Testis (tissue), 2 donors: ENCODE measurements at regions not wholly inside any gene's neighbourhood (a gene's known extent, or its start where the extent isn't known, plus 50 kb on each side); places are given as distances from the start of the nearest gene placed in this dataset.

Experiments used
- DNase-seq: peaks from one replicate; pipeline ENCODE4 v3.0.0-alpha.2; 2019
- H3K27ac ChIP-seq, 2 donors: fragments of 200-600 bp; sonication (generic); one replicate each; pipeline ENCODE4 v1.5.1; 2019
- H3K27me3 ChIP-seq: fragments of 200-600 bp; sonication (generic); one replicate; pipeline ENCODE4 v1.5.1; 2019
- H3K36me3 ChIP-seq: fragments of 200-600 bp; sonication (generic); one replicate; pipeline ENCODE4 v1.5.1; 2017; ENCODE audit warnings: low read depth; ENCODE audit errors: missing control alignments
- H3K4me1 ChIP-seq: fragments of 200-600 bp; sonication (generic); one replicate; pipeline ENCODE4 v1.5.1; 2019
- H3K4me3 ChIP-seq, 2 donors: fragments of 200-600 bp; sonication (generic); one replicate each; pipeline ENCODE4 v1.5.1; 2017 to 2019
- H3K9me3 ChIP-seq: fragments of 200-600 bp; sonication (generic); one replicate; pipeline ENCODE4 v1.5.1; 2017
- POLR2A ChIP-seq: fragments of 450-650 bp; IDR thresholded peaks from one replicate; pipeline ENCODE4 v1.6.1; 2017; ENCODE audit warnings: antibody characterized with exemption, mild to moderate bottlenecking, moderate library complexity
- WGBS, 2 donors: methylation state at CpG; one replicate each; pipeline ENCODE4 v1.1.5; 2018; 5-methylcytosine and 5-hydroxymethylcytosine counted together
- intact Hi-C: fragments of 100-400 bp; cut with DNase I; formaldehyde crosslinking; loops from one replicate; pipeline ENCODE4 v1.15.1; 2023; ENCODE audit warnings: low total_unique reads
- TF ChIP-seq, protein P1 (sequence below), 3 experiments: fragments of 450-650 bp in 2 of 3; fragments of 200-600 bp in 1 of 3; sonication (generic) in 1 of 3; IDR thresholded peaks; one replicate each; pipeline ENCODE4 v1.5.1; 2016 to 2019; ENCODE audit warnings: antibody characterized with exemption in 3 of 3, mild to moderate bottlenecking in 2 of 3, moderate library complexity in 1 of 3

DNA sequence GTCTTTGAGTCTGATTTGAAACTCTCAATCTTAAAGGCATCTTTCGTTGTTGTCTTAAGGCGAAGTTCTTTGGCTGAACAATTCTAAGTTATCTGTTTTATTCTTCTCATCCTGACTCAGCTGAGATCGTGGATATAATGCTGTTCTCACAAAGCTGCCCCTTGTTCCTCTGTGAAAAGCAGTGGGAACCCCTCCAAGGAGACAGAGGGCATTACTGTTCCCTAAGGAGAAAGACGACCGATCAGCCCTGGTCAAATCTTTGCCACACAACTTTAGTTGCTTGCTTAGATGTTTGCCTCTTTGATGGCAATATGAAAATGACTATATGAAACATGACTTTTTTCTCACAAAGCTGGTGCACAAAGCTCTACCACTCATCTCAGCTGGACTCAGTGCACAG, 1016.7 kb downstream of the REEP3 start:
- H3K4me1 ChIP-seq, result no peaks in the 10 kb centered on the region
- no peak overlapping the region for H3K27ac ChIP-seq
- H3K9me3 ChIP-seq, result no peaks in the 10 kb centered on the region
- H3K27me3 ChIP-seq, result no peaks in the 10 kb centered on the region
- intact Hi-C loops, result no loop called here
- no peak for TF ChIP-seq POLR2A
- H3K4me3 ChIP-seq, result no peak overlapping the region
- no peaks in the 10 kb centered on the region for H3K36me3 ChIP-seq
- no peak for DNase-seq
- 76 to 80% methylated on average over 5 of the region's 5 CpGs for WGBS, 2 donors

DNA sequence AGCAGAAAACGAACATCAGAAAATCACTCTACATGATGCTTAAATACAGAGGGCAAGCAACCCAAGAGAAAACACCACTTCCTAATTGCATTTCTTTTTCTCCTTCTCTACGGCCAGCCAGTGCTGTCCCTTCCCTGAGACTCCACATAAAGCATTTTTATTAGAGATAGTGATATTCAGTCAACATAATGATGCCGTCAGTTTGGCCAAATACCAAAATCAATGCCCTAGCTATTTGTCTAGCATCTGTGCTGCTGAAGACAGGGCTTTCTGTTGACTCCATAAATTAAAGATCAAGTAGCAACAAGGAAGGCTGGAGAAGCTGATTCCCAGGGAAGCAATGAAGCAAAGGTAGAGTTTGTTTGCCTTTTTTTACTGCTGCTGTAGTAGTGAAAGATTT, 1024.9 kb downstream of the REEP3 start:
- H3K4me3 ChIP-seq, result no peak overlapping the region
- TF ChIP-seq POLR2A, result no peak
- no peaks in the 10 kb centered on the region for H3K36me3 ChIP-seq
- no peaks in the 10 kb centered on the region for H3K9me3 ChIP-seq
- H3K27ac ChIP-seq, result no peak overlapping the region
- H3K27me3 ChIP-seq, result no peaks in the 10 kb centered on the region
- no peak for DNase-seq
- intact Hi-C loops, result no loop called here
- 57 to 66% methylated on average over 3 of the region's 3 CpGs for whole genome bisulfite sequencing, 2 donors
- no peaks in the 10 kb centered on the region for H3K4me1 ChIP-seq

DNA sequence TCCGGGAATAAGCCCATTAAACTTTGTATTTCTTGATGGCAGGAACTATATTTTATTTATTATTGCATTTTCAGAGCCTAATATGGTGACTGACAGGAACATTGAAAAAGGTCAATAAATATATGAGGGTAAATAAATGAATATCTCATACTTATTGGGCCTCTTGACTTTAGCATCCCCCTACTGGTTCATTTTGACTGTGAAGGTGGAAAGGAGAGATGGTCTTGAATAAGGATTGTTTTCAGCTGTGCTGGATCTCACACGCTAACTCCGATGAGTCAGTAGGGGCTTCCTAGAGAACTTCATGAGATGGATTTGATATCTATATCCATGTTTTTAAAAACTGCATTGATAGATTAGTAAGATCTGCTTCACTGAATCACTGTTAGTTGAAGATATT, 1026.0 kb downstream of the REEP3 start:
- Histone ChIP-seq H3K4me1 (no peaks in the 10 kb centered on the region), H3K4me3 (no peak overlapping the region), H3K36me3 (no peaks in the 10 kb centered on the region), H3K9me3 (no peaks in the 10 kb centered on the region), H3K27me3 (no peaks in the 10 kb centered on the region), H3K27ac (no peak overlapping the region)
- no peak for TF ChIP-seq POLR2A
- TF ChIP-seq, protein P1, sequence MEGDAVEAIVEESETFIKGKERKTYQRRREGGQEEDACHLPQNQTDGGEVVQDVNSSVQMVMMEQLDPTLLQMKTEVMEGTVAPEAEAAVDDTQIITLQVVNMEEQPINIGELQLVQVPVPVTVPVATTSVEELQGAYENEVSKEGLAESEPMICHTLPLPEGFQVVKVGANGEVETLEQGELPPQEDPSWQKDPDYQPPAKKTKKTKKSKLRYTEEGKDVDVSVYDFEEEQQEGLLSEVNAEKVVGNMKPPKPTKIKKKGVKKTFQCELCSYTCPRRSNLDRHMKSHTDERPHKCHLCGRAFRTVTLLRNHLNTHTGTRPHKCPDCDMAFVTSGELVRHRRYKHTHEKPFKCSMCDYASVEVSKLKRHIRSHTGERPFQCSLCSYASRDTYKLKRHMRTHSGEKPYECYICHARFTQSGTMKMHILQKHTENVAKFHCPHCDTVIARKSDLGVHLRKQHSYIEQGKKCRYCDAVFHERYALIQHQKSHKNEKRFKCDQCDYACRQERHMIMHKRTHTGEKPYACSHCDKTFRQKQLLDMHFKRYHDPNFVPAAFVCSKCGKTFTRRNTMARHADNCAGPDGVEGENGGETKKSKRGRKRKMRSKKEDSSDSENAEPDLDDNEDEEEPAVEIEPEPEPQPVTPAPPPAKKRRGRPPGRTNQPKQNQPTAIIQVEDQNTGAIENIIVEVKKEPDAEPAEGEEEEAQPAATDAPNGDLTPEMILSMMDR (IDR thresholded peaks at IDR 0.05), result no peak
- intact Hi-C loops, result no loop called here
- 95 to 96% methylated on average over 3 of the region's 3 CpGs for WGBS, 2 donors
- DNase-seq, result no peak

DNA sequence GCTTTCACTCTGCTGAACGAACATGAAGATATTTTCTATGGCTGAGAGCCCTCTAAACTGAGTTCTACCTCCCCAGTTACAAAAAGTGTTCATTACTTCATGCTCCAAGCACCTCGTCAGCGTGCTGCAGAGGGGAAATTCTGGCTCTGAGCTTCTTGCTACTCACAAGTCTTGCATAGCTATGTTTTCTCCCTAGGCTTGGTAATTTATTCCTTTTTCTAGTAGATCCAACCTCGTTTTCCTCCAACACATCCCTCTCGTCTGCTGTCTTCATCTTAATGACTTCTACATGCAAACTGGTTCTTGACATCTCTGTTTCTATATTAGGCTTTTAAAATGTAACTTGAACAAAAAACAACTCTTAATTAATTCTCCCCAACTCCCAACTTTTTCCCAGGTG, 1034.5 kb downstream of the REEP3 start:
- WGBS, 2 donors, result 77 to 85% methylated on average over 5 of the region's 5 CpGs

DNA sequence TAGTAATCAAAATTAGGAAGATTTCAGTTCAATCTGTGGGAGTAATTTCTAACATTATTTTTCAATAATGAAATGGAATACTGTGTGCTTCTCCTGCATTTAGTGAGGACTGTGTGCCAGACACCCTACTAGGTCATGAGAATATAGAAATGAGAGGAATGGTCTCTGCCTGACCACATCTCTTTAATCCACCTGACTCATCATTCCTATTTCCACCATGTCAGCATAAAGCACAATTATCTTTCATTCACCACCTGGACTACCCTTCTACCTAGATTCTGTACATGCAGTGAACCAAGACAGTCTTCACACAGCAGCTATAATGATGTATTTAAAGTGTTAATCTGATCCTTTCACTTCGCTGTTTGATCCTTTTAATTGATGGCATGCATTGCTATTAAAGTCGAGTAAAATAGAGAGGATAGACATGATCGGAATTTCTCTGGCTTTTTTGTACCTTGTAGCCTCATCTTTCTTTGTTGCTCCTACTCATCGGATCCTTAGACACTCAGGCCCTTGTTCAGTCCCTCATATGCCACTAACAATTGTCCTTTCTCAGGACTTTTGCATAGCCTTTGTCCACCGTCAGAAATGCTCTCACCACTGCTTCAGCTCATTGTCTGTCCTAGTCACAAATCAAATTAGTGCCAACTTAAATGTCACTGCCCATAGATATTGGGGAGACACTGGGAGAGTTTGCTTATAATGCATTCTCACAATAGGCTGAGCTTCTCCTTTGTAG, 1037.1 kb downstream of the REEP3 start:
- H3K36me3 ChIP-seq, result no peaks in the 10 kb centered on the region
- no peaks in the 10 kb centered on the region for H3K27me3 ChIP-seq
- intact Hi-C loops, result no loop called here
- no peaks in the 10 kb centered on the region for H3K4me1 ChIP-seq
- DNase-seq, result no peak
- H3K9me3 ChIP-seq, result no peaks in the 10 kb centered on the region
- no peak overlapping the region for H3K27ac ChIP-seq
- no peak overlapping the region for H3K4me3 ChIP-seq
- 80 to 87% methylated on average over 5 of the region's 5 CpGs for WGBS, 2 donors
- TF ChIP-seq POLR2A, result no peak
- TF ChIP-seq, protein P1 (IDR thresholded peaks at IDR 0.05), result no peak

More for the DNA sequence above, 1034.5 kb downstream of the REEP3 start:
- no peaks in the 10 kb centered on the region for H3K9me3 ChIP-seq
- intact Hi-C loops, result no loop called here
- H3K27me3 ChIP-seq, result no peaks in the 10 kb centered on the region
- no peak for DNase-seq
- no peak for TF ChIP-seq POLR2A
- TF ChIP-seq, protein P1 (IDR thresholded peaks at IDR 0.05), result no peak
- H3K27ac ChIP-seq, result no peak overlapping the region
- H3K4me1 ChIP-seq, result no peaks in the 10 kb centered on the region
- H3K4me3 ChIP-seq, result no peak overlapping the region
- H3K36me3 ChIP-seq, result no peaks in the 10 kb centered on the region

DNA sequence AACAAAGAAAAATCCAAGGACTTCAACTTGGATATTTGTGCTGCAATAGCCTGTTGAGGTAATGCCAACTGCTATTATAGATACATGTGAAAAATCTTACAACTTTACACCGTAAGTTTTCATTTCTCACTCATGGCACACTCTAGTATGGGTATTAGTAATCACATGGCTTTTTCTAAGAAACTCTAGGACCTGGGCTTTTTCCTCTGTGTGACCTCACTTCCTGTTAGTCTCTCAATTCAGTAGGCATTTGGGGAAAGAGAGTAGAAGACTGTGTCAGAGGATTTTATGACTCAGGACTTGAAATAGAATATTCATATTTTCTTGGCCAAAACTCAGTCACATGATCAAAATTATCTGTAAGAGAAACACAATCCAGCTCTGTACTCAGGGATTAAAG, 1049.9 kb downstream of the REEP3 start:
- intact Hi-C loops, result no loop called here
- no peaks in the 10 kb centered on the region for H3K9me3 ChIP-seq
- H3K27ac ChIP-seq, result no peak overlapping the region
- no peaks in the 10 kb centered on the region for H3K27me3 ChIP-seq
- no peaks in the 10 kb centered on the region for H3K4me1 ChIP-seq
- TF ChIP-seq POLR2A, result no peak
- TF ChIP-seq, protein P1 (IDR thresholded peaks at IDR 0.05), result no peak
- H3K4me3 ChIP-seq, result no peak overlapping the region
- DNase-seq, result no peak
- WGBS, 2 donors, result 87 to 92% methylated on average over 1 of the region's 1 CpG
- H3K36me3 ChIP-seq, result no peaks in the 10 kb centered on the region
